ENCODE measurements at regions not wholly inside any gene's neighbourhood (a gene's known extent, or its start where the extent isn't known, plus 50 kb on each side); places are given as distances from the start of the nearest gene placed in this dataset.

DNA sequence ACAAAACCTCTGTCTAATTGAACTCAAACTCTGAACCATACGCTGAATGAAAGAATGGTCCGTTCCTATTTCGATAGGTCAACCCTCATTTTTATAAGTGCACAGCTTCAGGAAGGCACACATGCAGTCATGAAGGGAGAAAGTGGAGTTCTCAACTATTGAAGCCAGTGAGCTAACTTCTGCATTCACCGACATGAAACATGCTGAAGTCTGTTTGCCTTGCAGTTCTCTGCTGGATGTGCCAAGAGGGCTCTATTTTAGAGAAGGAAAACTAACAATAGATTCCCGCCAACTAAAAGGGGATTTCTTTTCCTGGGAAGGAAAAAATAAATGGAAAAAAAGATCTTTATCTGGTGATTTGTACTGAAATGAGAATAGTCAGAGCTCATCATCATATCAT is 191.0 kb upstream of the PLEKHG7 start:
- Histone ChIP-seq H3K4me3 (ENCODE audit: low read depth, low read length, poor library complexity, severe bottlenecking) (no peak overlapping the region), H3K36me3 (ENCODE audit: insufficient read depth, low read length, poor library complexity, severe bottlenecking) (no peaks in the 10 kb centered on the region), H3K27me3 (replicated peaks; ENCODE audit: insufficient read depth, low read depth, low read length, poor library complexity) (no peaks in the 10 kb centered on the region), H3K9me3 (ENCODE audit: low read depth, low read length, poor library complexity, severe bottlenecking) (no peaks in the 10 kb centered on the region), H3K27ac (ENCODE audit: low read depth, low read length, poor library complexity, severe bottlenecking) (no peak overlapping the region), H3K4me1 (ENCODE audit: insufficient read depth, low read length, poor library complexity, severe bottlenecking) (no peaks in the 10 kb centered on the region)
- no TSS peak for BruUV-seq (replicated peaks)
- TF ChIP-seq, protein P1, sequence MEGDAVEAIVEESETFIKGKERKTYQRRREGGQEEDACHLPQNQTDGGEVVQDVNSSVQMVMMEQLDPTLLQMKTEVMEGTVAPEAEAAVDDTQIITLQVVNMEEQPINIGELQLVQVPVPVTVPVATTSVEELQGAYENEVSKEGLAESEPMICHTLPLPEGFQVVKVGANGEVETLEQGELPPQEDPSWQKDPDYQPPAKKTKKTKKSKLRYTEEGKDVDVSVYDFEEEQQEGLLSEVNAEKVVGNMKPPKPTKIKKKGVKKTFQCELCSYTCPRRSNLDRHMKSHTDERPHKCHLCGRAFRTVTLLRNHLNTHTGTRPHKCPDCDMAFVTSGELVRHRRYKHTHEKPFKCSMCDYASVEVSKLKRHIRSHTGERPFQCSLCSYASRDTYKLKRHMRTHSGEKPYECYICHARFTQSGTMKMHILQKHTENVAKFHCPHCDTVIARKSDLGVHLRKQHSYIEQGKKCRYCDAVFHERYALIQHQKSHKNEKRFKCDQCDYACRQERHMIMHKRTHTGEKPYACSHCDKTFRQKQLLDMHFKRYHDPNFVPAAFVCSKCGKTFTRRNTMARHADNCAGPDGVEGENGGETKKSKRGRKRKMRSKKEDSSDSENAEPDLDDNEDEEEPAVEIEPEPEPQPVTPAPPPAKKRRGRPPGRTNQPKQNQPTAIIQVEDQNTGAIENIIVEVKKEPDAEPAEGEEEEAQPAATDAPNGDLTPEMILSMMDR (conservative IDR thresholded peaks at IDR 0.05; ENCODE audit: low read depth, low read length) = no peak
- TF ChIP-seq EZH2 (IDR thresholded peaks at IDR 0.05; ENCODE audit: borderline replicate concordance, low read depth, low read length, poor library complexity, severe bottlenecking) = no peak
- POLR2A ChIA-PET (ENCODE audit: low non-redundant PET) = no interaction called here
- no peak for DNase-seq (ENCODE audit: low spot score)
- intact Hi-C loops (cut with micrococcal nuclease; ENCODE audit: unreplicated experiment) = no loop called here
- CTCF ChIA-PET = no interaction called here

DNA sequence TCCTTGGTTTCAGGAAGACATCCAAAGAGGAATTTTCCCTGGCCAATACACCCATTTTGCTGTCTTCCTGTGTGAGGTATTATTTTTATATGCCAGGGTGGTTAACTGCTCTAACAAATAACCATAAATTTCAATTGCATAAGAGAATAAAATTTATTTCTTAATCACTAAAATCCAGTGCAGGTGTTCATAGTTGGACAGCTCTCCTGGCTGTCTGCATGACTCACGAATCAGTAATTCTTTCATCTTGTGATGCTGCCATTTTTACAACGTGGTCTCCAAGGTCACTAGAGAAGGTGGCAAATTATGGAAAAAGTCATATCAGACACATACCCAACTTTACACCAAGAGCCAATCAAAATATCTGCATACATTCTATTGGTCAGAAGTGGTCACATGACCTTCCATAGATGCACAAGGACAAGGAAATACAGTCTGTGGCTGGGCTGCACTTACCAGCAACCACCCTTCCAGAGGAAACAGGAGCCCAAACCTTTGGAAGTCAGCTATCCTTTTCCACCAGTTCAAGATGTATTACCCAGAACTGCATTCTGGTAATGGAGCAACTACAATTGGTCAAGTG is 193.5 kb upstream of the PLEKHG7 start:
- Histone ChIP-seq H3K4me3 (ENCODE audit: low read depth, low read length, poor library complexity, severe bottlenecking) (no peak overlapping the region), H3K36me3 (ENCODE audit: insufficient read depth, low read length, poor library complexity, severe bottlenecking) (no peaks in the 10 kb centered on the region), H3K9me3 (ENCODE audit: low read depth, low read length, poor library complexity, severe bottlenecking) (no peaks in the 10 kb centered on the region), H3K27me3 (replicated peaks; ENCODE audit: insufficient read depth, low read depth, low read length, poor library complexity) (no peaks in the 10 kb centered on the region), H3K4me1 (ENCODE audit: insufficient read depth, low read length, poor library complexity, severe bottlenecking) (no peaks in the 10 kb centered on the region), H3K27ac (ENCODE audit: low read depth, low read length, poor library complexity, severe bottlenecking) (no peak overlapping the region)
- TF ChIP-seq, protein P1 (conservative IDR thresholded peaks at IDR 0.05; ENCODE audit: low read depth, low read length) = no peak
- no peak for TF ChIP-seq EZH2 (IDR thresholded peaks at IDR 0.05; ENCODE audit: borderline replicate concordance, low read depth, low read length, poor library complexity, severe bottlenecking)
- intact Hi-C loops (cut with micrococcal nuclease; ENCODE audit: unreplicated experiment) = no loop called here
- no TSS peak for BruUV-seq (replicated peaks)
- no peak for DNase-seq (ENCODE audit: low spot score)
- ChIA-PET CTCF (no interaction called here), POLR2A (ENCODE audit: low non-redundant PET) (no interaction called here)

DNA sequence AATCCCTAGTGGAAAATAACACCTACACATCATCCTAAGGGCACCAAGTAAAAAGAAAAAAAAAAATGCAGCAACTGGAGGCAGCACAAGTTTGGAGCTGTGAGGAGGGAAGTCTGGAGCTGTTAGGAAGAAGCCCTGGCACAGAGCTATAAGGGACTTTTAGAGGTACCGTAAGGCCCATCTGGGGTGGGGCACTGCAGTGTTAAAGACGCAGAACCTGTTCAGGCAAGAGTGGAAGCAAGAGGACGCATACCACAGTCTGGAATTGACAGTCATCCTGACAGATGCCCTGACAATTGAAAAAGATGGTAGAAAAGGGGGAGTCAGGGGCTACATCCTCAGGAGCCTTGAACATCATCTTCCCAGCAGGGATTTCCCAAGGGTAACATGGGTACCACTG is 195.9 kb upstream of the PLEKHG7 start:
- Histone ChIP-seq H3K9me3 (ENCODE audit: low read depth, low read length, poor library complexity, severe bottlenecking) (no peaks in the 10 kb centered on the region), H3K4me3 (ENCODE audit: low read depth, low read length, poor library complexity, severe bottlenecking) (no peak overlapping the region), H3K27me3 (replicated peaks; ENCODE audit: insufficient read depth, low read depth, low read length, poor library complexity) (no peaks in the 10 kb centered on the region), H3K4me1 (ENCODE audit: insufficient read depth, low read length, poor library complexity, severe bottlenecking) (no peaks in the 10 kb centered on the region), H3K36me3 (ENCODE audit: insufficient read depth, low read length, poor library complexity, severe bottlenecking) (no peaks in the 10 kb centered on the region), H3K27ac (ENCODE audit: low read depth, low read length, poor library complexity, severe bottlenecking) (no peak overlapping the region)
- POLR2A ChIA-PET (ENCODE audit: low non-redundant PET) = no interaction called here
- BruUV-seq (replicated peaks) = no TSS peak
- CTCF ChIA-PET = no interaction called here
- TF ChIP-seq, protein P1 (conservative IDR thresholded peaks at IDR 0.05; ENCODE audit: low read depth, low read length) = no peak
- no peak for TF ChIP-seq EZH2 (IDR thresholded peaks at IDR 0.05; ENCODE audit: borderline replicate concordance, low read depth, low read length, poor library complexity, severe bottlenecking)
- DNase-seq (ENCODE audit: low spot score) = no peak
- intact Hi-C loops (cut with micrococcal nuclease; ENCODE audit: unreplicated experiment) = no loop called here

Data from A673 (cell line).